Activated T-cell treated with anti-CD3 and anti-CD28 coated beads, Interleukin-2, amount 50 U/mL, for 72 hours (primary cell): ENCODE measurements at regions not wholly inside any gene's neighbourhood (a gene's known extent, or its start where the extent isn't known, plus 50 kb on each side); places are given as distances from the start of the nearest gene placed in this dataset.

Experiments used
- ATAC-seq, 2 donors: fragments of 150-1000 bp; cut with Tn5 transposase; replicated peaks in 1 of 2; 2 replicates each; pipeline ENCODE4 v1.10.0; 2021; ENCODE audit warnings: moderate library complexity in 2 of 2, mild to moderate bottlenecking in 1 of 2
- DNase-seq, 2 donors: peaks; one replicate each; pipeline ENCODE4 v3.0.0; 2021 to 2022; ENCODE audit warnings: mixed read lengths in 1 of 2
- H3K27ac Mint-ChIP-seq: one replicate; pipeline ENCODE4 v1.8.0; 2022; ENCODE audit warnings: mild to moderate bottlenecking, moderate library complexity, mixed read lengths
- H3K27me3 Mint-ChIP-seq: one replicate; pipeline ENCODE4 v1.8.0; 2022; ENCODE audit warnings: low read depth, mixed read lengths
- H3K36me3 Mint-ChIP-seq, 2 donors: one replicate each; pipeline ENCODE4 v1.8.0; 2022; ENCODE audit warnings: mixed read lengths in 2 of 2, mild to moderate bottlenecking in 1 of 2; ENCODE audit not compliant: insufficient read depth in 2 of 2
- H3K4me1 Mint-ChIP-seq: one replicate; pipeline ENCODE4 v1.8.0; 2022; ENCODE audit warnings: low read depth, mixed read lengths
- H3K4me3 Mint-ChIP-seq, 2 donors: one replicate each; pipeline ENCODE4 v1.8.0; 2022; ENCODE audit warnings: mild to moderate bottlenecking in 2 of 2, mixed read lengths in 2 of 2, moderate library complexity in 2 of 2
- H3K9me3 Mint-ChIP-seq, 2 donors: one replicate each; pipeline ENCODE4 v1.8.0; 2022; ENCODE audit warnings: mixed read lengths in 2 of 2

DNA sequence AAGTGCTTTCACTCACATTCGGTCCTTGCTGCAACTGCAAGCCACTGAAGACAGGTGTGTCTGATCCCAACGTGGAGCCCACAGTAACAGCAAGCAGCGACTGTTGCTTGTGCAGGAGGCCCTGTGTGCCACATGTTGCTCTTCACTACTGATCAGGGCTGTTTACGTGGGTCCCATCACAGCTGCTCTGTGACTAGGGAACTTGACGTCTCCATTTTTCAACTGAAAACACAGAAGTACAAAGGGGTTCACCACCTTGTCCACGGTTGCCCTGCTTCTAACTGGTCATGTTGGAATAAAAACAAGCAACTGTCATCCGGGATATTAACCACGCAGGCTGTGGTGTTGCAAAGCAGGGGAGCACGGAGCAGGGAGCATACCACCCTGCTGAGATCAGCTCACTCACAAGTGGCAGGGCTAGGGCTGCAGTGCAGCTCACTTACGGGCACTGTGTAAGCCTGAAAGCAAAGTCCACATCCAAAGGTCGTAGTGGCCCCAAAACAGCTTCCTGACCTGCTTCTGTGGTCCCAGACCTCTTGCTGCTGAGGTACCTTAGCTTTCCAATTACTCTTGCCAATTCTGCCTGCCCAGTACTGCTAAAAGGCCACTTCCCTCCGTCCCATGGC is 105.8 kb upstream of the DUSP22 start:
- H3K9me3 Mint-ChIP-seq: no peaks in the 10 kb centered on the region
- H3K4me3 Mint-ChIP-seq: no peak overlapping the region
- peaks cover 7% of the 10 kb centered on the region for H3K27me3 Mint-ChIP-seq
- no peaks in the 10 kb centered on the region for H3K36me3 Mint-ChIP-seq
- DNase-seq (no peak), ATAC-seq (no peak)
- no peak overlapping the region for H3K27ac Mint-ChIP-seq
- peaks cover 56% of the 10 kb centered on the region for H3K4me1 Mint-ChIP-seq

DNA sequence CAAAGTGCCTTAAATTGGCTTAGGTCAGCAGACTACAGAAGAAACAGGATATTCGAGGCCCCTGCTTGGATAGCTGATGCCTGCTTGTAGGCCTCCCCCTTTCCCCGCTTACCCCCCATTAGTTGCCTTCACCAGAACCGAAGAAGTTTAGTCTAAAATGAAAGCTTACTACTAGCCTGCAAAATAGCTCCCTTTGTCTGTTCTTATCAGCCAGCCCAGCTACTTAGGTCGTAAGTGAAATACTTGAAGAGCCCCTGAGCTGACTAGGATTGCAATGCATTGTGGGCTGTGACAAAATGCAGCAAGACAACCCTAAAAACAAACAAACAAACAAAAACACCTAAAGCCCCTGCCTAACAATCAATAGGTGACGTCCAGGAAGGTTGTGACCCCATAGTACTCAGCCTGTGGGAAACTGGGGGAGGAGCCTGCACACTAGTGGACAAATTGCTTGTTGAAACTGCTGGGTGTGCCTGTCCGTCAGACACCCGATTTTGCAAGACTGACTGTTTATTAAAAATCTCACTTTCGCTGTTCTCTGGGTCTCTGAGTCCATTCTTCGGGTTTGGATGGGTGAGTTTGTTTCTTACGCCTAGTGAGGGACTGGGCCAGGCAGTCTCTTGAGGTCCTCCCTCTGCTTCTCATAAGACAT is 105.0 kb upstream of the DUSP22 start:
- Mint-ChIP-seq H3K27me3 (peaks cover 7% of the 10 kb centered on the region), H3K4me1 (peaks cover 63% of the 10 kb centered on the region), H3K4me3 (no peak overlapping the region), H3K36me3 (no peaks in the 10 kb centered on the region), H3K27ac (no peak overlapping the region), H3K9me3 (no peaks in the 10 kb centered on the region)
- DNase-seq (no peak), ATAC-seq (no peak)

DNA sequence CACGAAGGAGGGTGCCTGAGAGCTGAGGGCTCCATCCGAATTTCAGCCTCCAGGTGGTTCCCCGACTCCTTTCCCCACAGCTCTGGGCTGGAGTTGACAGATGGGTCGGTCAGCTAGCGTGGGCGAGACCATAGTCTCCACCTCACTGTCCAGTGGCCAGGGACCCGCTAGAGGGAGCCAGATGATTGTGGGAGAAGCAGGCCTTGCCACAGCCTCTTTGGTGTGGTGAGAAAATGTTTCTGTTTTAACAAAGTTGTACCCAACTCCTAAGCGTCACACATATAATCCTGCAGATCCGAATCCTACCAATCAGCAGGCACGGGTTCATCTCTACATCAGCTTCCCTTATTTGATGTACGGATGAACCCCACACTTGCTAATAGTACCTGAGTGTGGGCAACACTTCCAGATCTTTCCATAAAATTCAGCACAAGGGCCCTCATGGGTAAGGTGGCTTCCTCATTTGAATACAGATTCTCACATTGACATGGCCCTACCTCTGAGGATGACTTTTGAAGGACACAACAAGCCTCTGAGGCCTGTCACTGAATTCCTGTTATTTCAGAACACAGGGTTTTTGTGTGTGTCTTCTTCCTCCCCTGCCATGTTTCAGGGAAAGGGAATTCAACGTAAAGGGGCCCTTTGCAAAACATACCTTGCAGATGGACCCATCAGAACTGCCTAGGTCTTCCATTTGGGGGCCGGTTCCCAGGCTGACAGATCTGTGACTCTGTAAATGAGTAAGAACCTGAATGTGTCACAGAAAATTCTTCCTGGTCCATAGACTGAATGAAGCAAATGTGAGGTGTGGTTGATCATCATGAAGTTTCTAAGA is 103.2 kb upstream of the DUSP22 start:
- DNase-seq (peak; percentile 90 to 91), ATAC-seq (peak; percentile 83 to 84)
- Mint-ChIP-seq H3K27me3 (peaks cover 7% of the 10 kb centered on the region), H3K9me3 (peaks cover 2 to 5% of the 10 kb centered on the region in 2 donors), H3K4me1 (peaks cover 67% of the 10 kb centered on the region), H3K27ac (peak overlapping the region; percentile 89), H3K4me3 (peak overlapping the region; percentile 83 to 88), H3K36me3 (peaks cover 0 to 5% of the 10 kb centered on the region in 2 donors)

DNA sequence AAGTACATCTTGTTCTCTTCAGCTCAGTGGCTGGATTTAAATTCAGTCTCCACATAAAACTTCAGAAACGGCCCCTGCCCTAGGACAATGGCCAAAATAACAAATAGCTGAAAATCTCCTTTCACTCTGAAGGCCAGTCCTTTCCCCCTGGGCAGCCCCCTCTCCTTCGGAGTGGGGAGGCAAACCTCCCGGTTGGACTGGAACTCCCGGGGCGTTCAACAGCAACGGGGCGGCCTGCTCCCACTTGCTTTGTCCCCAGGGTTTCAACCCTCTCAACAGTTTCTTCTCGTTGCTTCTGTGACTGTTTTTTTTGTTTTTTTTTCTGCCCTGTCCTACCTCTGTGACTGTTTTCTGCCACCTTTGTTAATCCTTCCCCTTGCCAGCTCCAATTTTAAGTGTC is 102.6 kb upstream of the DUSP22 start:
- Mint-ChIP-seq H3K4me3 (peak overlapping the region; percentile 83 to 88), H3K4me1 (peaks cover 68% of the 10 kb centered on the region), H3K27me3 (peaks cover 7% of the 10 kb centered on the region), H3K27ac (peak overlapping the region; percentile 89), H3K9me3 (peaks cover 2 to 5% of the 10 kb centered on the region in 2 donors), H3K36me3 (peaks cover 2 to 5% of the 10 kb centered on the region in 2 donors)
- DNase-seq: no peak
- no peak for ATAC-seq

DNA sequence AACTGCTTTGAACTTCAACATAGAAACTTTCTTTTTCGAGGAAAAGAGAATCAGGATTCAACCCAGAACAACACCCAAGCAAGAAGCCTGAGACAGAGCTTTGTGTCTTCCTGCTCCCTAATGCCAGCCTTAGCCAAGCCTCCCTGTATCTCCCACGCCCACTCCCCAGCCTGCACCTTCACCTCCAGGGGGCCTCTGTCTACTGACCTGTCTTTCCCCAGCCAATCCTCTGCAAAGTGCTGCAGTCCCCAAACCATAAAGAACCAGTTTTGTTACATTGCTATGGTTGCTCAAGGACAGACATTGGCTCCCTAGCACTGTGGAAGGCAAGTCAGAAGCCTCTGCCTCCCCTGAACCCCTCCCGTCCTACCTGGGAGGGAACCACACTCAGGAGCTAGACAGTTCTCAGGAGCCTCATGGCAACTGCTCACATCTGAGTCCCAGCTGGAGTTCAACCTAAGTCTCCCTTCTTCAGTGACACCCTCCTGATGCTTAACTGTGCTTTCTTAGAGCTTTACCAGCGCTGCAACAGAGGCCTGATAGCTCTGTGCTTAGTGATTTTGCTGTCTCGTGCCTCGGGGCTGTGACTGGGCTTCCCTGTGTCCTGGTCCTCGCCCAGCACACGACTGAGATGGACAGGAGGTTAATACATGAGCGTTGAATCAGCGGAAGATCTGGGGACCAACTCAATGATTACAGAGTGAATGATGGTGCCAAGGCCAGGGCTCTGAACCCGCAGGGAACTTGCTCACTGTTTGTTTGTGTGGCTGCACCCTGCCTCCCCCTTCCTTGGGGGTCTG is 101.5 kb upstream of the DUSP22 start:
- H3K9me3 Mint-ChIP-seq: peaks cover 2 to 5% of the 10 kb centered on the region in 2 donors
- ATAC-seq: no peak
- peak overlapping the region; percentile 83 to 88 for H3K4me3 Mint-ChIP-seq
- H3K36me3 Mint-ChIP-seq: peaks cover 2 to 5% of the 10 kb centered on the region in 2 donors
- peaks cover 7% of the 10 kb centered on the region for H3K27me3 Mint-ChIP-seq
- peaks cover 79% of the 10 kb centered on the region for H3K4me1 Mint-ChIP-seq
- peak; percentile 26 to 32 for DNase-seq
- peak overlapping the region; percentile 89 for H3K27ac Mint-ChIP-seq

DNA sequence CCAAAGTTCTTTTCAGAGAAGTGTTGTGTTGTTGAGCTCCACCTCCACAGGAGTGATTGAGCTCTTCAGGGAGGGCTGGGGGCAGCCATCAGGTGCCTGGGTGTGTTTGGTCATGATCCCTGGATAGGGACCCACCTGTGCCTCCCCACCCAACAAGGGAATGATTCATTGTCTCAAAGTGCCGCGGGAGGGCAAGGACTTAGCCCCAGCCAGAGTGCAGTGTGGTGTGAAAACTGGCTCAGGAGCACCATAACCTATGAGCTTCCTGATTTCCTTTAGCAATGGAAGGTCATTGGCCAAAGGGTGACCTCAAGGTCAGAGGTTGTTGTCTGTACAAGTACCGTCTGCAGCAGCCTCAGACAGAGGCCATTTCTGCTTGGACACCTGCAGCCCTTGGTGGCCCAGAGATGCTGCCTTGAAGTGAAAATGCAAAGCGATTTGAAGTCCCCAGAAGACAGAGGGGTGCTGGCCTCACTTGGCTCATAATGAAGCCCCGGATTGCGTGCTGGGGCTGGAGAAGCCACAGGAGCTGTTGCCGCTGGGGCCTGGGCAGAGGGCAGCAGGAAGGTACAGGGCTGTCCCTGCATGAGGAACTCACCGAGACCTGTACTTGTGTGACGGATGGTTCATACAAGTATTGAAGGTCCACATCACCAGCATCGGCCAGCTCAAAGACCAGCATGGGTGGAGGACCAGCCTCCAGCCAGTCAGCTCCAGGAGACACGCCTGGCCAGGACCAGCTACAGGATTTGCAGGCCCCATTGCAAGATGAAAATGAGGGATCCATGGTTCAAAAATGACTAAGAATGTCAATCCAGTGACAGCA is 100.6 kb upstream of the DUSP22 start:
- ATAC-seq (no peak), DNase-seq (no peak)
- no peak overlapping the region for H3K27ac Mint-ChIP-seq

DNA sequence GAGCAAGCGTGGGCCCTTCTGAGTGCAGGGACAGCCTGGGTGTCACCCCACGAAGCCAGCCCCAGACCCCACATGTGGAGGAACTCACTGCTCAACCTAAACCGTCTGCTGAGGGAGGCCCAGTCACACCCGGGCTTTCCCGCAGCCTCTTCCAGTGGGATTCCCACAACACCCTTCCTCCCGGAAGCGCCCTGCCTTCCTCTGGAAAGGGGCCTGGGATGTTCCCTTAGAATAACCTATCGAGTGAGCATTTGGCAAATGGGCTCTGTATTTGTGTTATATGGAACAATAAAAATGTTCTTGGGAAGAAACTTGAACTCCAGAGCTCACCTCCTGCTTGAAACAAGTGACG is 100.0 kb upstream of the DUSP22 start:
- no peak overlapping the region for H3K27ac Mint-ChIP-seq
- peaks cover 9 to 10% of the 10 kb centered on the region in 2 donors for H3K9me3 Mint-ChIP-seq
- H3K36me3 Mint-ChIP-seq: peaks cover 8 to 10% of the 10 kb centered on the region in 2 donors
- DNase-seq (no peak), ATAC-seq (no peak)
- no peaks in the 10 kb centered on the region for H3K27me3 Mint-ChIP-seq
- H3K4me3 Mint-ChIP-seq: no peak overlapping the region
- peaks cover 91% of the 10 kb centered on the region for H3K4me1 Mint-ChIP-seq

More for the DNA sequence above, 100.6 kb upstream of the DUSP22 start:
- Mint-ChIP-seq H3K9me3 (peaks cover 8 to 10% of the 10 kb centered on the region in 2 donors), H3K36me3 (peaks cover 7 to 9% of the 10 kb centered on the region in 2 donors), H3K4me3 (no peak overlapping the region), H3K27me3 (peaks cover under 1% of the 10 kb centered on the region), H3K4me1 (peaks cover 88% of the 10 kb centered on the region)

DNA sequence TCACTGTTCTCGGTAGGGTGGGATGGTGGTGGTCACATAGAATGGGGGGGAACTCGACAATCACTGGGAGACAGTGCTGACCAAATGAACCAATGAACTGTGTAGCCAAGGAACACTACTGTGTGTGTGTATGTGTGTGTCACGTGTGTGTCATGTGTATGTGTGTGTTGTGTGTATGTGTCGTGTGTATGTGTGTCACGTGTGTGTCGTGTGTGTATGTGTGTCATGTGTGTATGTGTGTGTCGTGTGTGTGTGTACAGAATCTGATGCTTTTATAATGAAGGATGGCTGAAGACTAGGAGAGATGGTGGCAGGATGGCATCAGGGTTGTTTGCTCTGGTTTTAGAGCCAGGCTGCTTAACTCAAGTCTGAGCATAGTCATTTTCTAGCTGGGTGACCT is 99.1 kb upstream of the DUSP22 start:
- no peak overlapping the region for H3K4me3 Mint-ChIP-seq
- no peaks in the 10 kb centered on the region for H3K27me3 Mint-ChIP-seq
- ATAC-seq: no peak

DNA sequence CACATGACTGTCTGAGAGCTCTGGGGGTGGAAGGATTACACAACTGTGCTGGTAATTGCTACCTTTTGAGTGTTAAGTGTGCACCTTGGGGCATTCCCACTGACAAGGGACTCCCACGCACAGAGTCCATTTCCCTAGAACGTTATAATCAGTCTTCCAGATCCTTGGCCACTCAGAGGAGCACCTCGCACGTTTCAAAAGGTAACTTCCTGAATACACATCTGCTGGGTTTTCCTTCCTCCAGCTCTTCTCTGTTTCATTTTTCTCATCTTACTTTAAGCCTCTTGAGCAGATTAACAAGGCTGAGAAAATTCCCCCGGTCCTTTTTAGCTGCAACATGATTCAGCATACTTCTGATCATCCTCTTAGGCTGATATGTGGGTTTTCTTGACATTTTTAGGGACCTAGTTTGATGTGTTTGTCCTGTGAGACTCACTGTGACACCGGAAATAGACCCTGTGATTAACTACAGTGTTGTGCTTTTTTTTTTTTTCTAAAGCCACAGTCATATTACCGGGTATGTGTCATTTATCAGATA is 98.4 kb upstream of the DUSP22 start:
- peak overlapping the region; percentile 47 to 55 for H3K4me3 Mint-ChIP-seq

More for the DNA sequence above, 99.1 kb upstream of the DUSP22 start:
- peaks cover 9 to 10% of the 10 kb centered on the region in 2 donors for H3K9me3 Mint-ChIP-seq
- no peak for DNase-seq
- H3K36me3 Mint-ChIP-seq: peaks cover 8 to 10% of the 10 kb centered on the region in 2 donors
- H3K27ac Mint-ChIP-seq: no peak overlapping the region
- H3K4me1 Mint-ChIP-seq: peaks cover 86% of the 10 kb centered on the region

DNA sequence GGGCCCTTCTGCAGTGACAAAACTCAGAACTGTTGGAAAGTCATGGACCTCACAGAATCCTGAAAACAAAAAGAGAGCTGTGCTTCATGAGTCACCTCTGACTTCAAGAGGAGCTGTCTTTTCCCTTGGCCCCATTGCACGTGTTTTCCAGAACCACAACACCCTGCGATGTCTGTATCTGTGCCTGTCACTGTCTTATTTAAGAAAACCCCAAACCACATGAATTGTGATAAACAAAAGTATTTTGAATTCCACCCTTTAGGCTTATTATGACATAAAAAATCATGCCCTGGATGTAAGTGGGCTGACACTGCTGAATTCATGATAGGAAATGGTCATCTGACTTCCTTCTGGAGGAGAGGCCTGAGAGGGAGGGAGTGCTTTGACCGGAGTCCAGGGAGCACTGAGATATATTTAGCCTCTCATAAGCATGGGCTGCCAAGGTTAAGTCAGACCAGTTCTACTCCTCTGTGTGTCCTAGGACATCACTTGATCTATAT is 96.4 kb upstream of the DUSP22 start:
- Mint-ChIP-seq H3K4me1 (peaks cover 65% of the 10 kb centered on the region), H3K27me3 (peaks cover 8% of the 10 kb centered on the region), H3K27ac (no peak overlapping the region), H3K9me3 (peaks cover 9 to 10% of the 10 kb centered on the region in 2 donors), H3K36me3 (peaks cover 8 to 10% of the 10 kb centered on the region in 2 donors), H3K4me3 (peak overlapping the region; percentile 10 to 28)
- DNase-seq (peak; percentile 52 to 66), ATAC-seq (peak; percentile 60 to 68)

More for the DNA sequence above, 98.4 kb upstream of the DUSP22 start:
- Mint-ChIP-seq H3K36me3 (peaks cover 8 to 10% of the 10 kb centered on the region in 2 donors), H3K27ac (peak overlapping the region; percentile 69), H3K4me1 (peaks cover 80% of the 10 kb centered on the region), H3K9me3 (peaks cover 9 to 10% of the 10 kb centered on the region in 2 donors), H3K27me3 (no peaks in the 10 kb centered on the region)
- ATAC-seq (peak; percentile 49 to 56), DNase-seq (peak in 1 of 2 donors; percentile 40)

DNA sequence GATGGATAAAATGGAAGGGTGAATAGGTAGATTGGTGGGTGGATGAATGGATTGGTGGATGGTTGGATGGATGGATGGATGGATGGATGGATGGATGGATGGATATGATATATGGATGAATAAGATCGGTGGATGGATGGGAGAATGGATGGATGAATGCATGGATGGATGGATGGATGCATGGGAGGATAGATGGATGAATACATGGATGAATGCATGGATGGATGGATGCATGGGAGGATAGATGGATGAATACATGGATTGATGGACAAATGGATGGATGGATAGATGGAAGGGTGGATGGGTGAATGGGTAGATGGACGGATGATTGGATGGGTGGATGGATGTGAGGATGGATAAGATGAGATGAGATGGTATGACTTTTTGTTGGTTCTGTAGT is 95.7 kb upstream of the DUSP22 start:
- ATAC-seq: no peak
- Mint-ChIP-seq H3K4me3 (peak overlapping the region in 1 of 2 donors; percentile 8), H3K27me3 (peaks cover 8% of the 10 kb centered on the region), H3K36me3 (peaks cover 8 to 10% of the 10 kb centered on the region in 2 donors), H3K4me1 (peaks cover 58% of the 10 kb centered on the region), H3K9me3 (peaks cover 9 to 10% of the 10 kb centered on the region in 2 donors), H3K27ac (no peak overlapping the region)
- DNase-seq: no peak
